ENCODE measurements at regions not wholly inside any gene's neighbourhood (a gene's known extent, or its start where the extent isn't known, plus 50 kb on each side); places are given as distances from the start of the nearest gene placed in this dataset.

GRCh38 chr6:137272403-137272802 is 53.2 kb upstream of the IFNGR1 start:
- TF ChIP-seq REST (tag by site-specific recombination; IDR thresholded peaks at IDR 0.05) (no peak), PATZ1 (tag by site-specific recombination; IDR thresholded peaks at IDR 0.05) (no peak), ZNF274 (IDR thresholded peaks at IDR 0.05; ENCODE audit: low read length) (no peak), ZNF274 (tag by site-specific recombination; IDR thresholded peaks at IDR 0.05; ENCODE audit: borderline replicate concordance) (no peak), YY1 (tag by site-specific recombination; IDR thresholded peaks at IDR 0.05) (no peak), ZNF24 (tag by site-specific recombination; IDR thresholded peaks at IDR 0.05) (no peak), ZNF571 (tag by site-specific recombination; IDR thresholded peaks at IDR 0.05) (no peak)
- TF ChIP-seq, protein P1, sequence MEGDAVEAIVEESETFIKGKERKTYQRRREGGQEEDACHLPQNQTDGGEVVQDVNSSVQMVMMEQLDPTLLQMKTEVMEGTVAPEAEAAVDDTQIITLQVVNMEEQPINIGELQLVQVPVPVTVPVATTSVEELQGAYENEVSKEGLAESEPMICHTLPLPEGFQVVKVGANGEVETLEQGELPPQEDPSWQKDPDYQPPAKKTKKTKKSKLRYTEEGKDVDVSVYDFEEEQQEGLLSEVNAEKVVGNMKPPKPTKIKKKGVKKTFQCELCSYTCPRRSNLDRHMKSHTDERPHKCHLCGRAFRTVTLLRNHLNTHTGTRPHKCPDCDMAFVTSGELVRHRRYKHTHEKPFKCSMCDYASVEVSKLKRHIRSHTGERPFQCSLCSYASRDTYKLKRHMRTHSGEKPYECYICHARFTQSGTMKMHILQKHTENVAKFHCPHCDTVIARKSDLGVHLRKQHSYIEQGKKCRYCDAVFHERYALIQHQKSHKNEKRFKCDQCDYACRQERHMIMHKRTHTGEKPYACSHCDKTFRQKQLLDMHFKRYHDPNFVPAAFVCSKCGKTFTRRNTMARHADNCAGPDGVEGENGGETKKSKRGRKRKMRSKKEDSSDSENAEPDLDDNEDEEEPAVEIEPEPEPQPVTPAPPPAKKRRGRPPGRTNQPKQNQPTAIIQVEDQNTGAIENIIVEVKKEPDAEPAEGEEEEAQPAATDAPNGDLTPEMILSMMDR (tag by site-specific recombination; IDR thresholded peaks at IDR 0.05), result no peak
- TF ChIP-seq, protein P2, sequence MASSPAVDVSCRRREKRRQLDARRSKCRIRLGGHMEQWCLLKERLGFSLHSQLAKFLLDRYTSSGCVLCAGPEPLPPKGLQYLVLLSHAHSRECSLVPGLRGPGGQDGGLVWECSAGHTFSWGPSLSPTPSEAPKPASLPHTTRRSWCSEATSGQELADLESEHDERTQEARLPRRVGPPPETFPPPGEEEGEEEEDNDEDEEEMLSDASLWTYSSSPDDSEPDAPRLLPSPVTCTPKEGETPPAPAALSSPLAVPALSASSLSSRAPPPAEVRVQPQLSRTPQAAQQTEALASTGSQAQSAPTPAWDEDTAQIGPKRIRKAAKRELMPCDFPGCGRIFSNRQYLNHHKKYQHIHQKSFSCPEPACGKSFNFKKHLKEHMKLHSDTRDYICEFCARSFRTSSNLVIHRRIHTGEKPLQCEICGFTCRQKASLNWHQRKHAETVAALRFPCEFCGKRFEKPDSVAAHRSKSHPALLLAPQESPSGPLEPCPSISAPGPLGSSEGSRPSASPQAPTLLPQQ (tag by site-specific recombination; IDR thresholded peaks at IDR 0.05), result no peak
- TF ChIP-seq, protein P3, sequence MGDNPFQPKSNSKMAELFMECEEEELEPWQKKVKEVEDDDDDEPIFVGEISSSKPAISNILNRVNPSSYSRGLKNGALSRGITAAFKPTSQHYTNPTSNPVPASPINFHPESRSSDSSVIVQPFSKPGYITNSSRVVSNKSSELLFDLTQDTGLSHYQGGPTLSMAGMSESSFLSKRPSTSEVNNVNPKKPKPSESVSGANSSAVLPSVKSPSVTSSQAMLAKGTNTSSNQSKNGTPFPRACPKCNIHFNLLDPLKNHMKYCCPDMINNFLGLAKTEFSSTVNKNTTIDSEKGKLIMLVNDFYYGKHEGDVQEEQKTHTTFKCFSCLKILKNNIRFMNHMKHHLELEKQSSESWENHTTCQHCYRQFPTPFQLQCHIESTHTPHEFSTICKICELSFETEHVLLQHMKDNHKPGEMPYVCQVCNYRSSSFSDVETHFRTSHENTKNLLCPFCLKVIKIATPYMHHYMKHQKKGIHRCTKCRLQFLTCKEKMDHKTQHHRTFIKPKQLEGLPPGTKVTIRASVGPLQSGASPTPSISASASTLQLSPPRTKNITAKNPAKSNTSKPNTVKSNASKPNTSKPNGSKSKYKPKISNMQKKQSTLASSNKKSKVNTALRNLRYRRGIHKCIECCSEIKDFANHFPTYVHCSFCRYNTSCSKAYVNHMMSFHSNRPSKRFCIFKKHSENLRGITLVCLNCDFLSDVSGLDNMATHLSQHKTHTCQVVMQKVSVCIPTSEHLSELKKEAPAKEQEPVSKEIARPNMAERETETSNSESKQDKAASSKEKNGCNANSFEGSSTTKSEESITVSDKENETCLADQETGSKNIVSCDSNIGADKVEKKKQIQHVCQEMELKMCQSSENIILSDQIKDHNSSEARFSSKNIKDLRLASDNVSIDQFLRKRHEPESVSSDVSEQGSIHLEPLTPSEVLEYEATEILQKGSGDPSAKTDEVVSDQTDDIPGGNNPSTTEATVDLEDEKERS (tag by site-specific recombination; IDR thresholded peaks at IDR 0.05), result no peak
